HG03558 (cell line): ENCODE measurements at regions not wholly inside any gene's neighbourhood (a gene's known extent, or its start where the extent isn't known, plus 50 kb on each side); places are given as distances from the start of the nearest gene placed in this dataset.
"Not testable (repeated sequence)": the region's sequence is repeated elsewhere in the genome, so short reads cannot be mapped to it uniquely, and the experiment has no call there.

Experiments used
- ATAC-seq: cut with Tn5 transposase; IDR thresholded peaks from one replicate; pipeline ENCODE4 v1.9.1; 2021; ENCODE audit warnings: moderate number of reproducible peaks; ENCODE audit not compliant: unreplicated experiment; ENCODE audit errors: extremely low read depth

DNA sequence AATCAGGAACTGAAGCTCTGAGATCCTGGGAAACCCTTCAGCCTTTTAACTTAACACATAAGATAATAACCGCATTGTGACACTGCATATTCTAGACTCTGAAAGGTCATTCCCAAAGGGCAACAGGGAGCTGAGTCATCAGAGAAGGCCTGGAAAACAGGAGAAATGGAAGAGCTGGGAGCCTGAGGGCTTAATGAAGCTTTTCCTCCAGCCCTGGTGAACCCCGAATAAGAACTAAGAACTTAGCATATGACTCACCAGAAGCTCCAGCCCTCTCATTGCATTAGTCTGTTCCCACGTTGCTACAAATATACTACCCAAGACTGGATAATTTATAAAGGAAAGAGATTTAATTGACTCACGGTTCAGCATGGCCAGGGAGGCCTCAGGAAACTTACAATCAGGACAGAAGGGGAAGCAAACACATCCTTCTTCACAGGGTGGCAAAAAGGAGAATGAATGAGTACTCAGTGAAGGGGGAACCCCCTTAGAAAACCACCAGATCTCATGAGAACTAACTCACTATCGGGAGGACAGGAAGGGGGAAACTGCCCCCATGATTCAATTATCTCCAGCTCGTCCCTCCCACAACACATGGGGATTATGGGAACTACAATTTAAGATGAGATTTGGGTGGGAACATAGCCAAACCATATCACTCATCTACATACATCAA is 648.5 kb downstream of the TFAP2A start:
- no peak for ATAC-seq

DNA sequence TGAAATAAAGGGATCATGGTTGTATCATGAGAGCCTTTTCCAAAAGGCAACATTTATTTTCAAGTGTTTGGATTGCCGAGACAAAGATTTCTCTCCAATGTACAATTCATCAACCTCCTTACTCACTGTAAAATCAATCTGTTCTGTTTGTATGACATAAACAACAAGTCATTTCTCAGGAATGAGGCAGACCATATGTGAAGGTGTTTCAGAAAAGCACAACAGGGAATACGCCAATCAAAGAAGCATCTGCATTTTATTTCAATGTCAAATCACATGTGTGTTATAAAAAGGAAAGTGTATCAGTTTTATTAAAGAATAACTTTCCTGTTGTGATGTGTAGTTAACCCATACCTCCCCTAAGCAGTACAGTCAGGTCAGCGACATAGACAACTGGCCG is 653.7 kb downstream of the TFAP2A start:
- no peak for ATAC-seq

DNA sequence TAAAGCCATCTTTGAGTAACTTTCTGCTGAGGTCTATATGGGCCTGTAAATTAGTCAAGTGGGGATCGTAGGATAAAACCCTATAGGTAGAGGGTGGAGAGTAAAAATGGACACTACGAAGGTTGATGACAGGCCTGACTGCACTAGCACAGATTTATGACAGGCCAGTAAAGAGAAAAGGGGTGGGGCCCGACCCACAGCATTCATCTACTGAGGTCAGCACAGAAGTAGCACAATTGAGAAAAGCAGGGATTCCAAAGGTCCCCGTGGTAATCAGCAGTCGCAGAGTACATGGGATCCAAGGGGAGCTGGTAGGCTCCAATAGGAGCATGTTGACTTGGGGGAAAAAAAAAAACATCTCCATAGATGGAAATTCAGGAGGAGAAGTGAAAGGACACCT is 660.4 kb downstream of the TFAP2A start:
- no peak for ATAC-seq

DNA sequence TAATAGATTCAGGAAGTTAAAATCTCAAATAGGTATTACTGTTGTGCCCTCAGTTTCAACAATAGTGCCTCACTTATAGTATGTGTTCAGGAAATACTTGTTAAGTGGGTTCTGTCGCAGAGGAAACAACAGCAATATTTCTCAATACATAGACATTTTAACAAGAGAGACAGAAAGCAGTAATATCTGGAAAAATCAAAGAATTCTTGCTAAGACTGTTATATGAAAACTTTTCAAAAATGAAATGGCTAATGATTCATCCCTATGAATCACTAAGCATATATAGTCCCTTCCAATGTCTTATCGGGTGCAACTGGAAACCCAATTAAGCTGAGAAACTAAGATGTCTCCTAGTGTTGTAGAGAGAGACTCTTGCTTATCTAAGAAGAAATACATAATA is 668.9 kb downstream of the TFAP2A start:
- no peak for ATAC-seq

DNA sequence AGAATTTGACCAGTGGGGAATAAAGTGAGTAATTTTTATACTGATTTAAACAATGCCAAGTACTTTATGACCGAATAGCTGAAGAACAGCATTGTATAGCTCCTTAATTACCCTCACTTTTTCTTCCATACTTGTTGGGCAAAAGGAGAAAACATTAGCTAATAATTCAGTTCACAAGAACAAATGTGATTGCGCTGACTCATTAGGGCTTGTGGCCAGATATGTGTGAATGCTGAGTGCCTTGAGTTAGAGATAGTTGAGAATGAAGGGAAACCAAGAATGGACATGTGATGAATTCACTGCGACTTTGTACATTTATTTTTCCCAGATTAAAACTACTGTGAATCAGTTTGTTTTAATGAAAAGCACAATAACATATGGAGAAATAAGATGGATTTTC is 669.4 kb downstream of the TFAP2A start:
- no peak for ATAC-seq

DNA sequence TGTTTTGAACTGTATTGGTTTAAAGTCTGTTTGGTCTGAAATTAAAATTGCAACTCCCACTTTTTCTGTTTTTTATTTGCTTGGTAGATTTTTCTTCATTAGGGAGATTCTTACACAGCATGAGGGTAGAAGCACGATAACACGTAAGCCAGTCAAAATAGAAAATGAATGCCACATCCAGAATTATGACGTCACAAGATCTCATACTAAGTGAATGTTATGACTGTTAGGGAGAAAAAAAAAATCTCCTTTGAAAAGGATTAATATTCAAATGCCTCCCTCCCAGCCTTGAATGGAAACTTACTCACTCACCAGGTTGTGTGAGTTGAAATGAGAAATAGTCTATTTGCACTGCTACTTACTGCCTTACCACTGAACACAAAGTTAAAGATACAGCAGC is 670.8 kb downstream of the TFAP2A start:
- ATAC-seq, result no peak

DNA sequence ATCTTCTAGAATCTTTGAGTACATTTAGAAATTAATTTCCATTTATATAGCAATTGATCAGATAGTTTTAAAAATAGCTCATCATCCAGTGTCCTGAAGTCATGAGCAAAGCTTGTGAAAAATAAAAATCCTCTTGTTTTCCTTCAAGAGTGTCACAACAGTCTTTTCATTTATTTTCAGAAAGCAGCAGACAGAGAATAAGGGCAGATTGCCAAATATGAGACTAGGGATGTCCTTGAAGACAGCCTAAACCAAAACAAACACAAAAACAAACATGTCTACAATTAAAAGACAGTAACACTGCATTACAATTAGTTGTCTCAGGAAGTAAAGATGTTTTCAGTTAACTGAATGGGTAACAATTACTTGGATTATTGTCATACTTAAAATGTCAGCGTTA is 682.8 kb downstream of the TFAP2A start:
- ATAC-seq, result no peak

DNA sequence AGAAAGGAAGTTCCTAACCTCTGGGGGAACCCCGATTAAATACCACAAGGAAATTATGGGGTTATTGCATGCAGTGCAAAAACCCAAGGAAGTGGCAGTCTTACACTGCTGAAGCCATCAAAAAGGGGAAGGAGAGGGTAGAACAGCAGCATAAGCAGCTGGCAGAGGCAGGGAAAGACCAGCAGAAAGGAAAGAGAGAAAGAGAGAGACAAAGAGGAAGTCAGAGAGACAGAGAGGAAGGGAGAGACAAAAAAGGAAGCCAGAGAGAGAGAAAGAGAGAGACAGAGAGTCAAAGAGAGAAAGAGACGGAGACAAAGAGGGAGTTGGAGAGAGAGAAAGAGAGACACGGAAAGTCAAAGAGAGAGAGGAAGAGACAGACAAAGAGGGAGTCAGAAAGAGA is 689.1 kb downstream of the TFAP2A start:
- not testable (repeated sequence) for ATAC-seq

DNA sequence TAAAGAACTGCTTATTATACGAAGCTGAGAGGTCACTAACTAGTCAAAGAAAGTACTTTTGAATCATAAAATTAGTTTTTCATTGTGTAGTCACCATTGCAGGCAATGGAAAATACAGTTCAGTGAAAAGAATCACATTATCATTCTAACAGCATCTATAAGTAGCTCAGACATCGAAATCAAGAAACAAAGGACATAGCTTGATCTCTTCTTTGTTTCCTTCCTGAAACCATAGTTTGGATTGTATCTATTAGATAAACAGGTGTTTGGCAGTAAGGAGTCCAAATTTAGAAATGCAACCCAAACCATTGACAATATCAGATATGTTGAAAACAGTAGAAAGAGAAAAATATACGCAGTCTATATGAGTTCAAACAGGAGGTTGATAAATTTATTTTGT is 697.3 kb downstream of the TFAP2A start:
- ATAC-seq, result no peak

DNA sequence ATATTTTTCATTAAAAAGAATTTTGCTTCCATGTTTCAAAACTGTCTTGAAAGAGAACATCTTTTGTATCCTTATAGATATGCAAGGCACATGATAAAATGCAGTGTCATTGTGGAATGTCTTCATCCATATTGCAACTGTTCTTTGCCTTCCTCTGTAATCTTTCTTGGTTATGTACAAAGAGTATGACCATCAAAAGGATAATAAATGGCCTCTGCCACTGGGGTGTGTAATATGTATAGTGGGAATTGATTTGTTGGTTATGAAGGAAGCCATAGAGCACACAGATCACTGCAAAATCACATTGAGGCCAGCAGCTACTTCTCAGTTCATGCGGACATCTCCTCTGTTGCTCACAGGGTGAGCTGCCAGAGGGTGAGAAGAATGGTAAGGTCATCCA is 703.5 kb downstream of the TFAP2A start:
- ATAC-seq, result no peak

DNA sequence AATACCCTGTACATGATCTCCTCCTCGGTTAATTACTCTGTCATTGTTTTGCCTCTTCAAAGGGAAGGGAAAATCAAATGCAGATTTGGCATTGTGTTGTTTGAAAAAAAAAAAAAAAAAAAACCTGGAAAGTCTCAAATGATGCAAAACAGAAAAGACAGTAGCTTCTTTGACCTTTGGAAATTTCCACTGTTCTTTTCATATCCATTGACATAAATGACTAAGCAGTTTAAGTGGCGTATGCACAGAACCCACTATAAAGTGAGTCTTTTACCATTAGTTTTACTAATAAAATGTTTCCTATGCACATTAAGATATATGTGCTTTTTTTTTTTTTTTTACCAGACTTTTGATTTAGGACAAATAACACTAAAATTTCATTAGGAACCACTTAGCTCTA is 704.3 kb downstream of the TFAP2A start:
- ATAC-seq, result no peak

DNA sequence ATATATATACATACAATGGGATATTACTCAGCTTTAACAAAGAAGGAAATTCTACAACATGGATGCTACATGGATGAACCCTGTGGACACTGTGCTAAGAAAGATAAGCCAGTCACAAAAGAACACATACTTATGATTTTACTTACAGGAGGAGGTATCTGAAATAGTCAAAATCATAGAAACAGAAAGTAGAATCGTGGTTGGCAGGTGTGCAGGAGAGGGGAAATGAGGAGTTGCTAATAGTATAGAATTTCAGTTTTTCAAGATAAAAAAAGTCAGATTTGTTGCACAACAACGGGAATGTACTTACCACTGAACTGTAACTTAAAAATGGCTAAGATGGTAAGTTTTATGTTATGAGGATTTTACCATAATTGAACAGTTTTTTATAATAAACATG is 706.3 kb downstream of the TFAP2A start:
- no peak for ATAC-seq

DNA sequence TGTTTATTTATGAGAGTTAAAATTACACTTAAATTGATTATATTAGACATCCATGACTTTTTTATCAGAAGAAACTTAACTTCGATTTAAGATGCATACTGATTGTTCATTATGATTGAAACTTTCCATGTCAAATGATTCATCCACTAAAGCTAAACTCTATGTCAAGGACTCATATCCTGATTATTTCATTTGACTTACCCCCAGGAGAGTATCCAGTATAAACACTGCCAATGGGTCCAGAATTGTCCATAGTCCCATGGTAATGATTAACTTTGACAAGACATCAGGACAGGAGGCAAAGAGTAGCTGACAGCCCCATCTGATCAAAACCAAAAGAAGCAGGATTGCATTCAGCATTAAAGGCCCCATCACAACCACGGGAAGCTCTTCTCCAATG is 709.9 kb downstream of the TFAP2A start:
- no peak for ATAC-seq

DNA sequence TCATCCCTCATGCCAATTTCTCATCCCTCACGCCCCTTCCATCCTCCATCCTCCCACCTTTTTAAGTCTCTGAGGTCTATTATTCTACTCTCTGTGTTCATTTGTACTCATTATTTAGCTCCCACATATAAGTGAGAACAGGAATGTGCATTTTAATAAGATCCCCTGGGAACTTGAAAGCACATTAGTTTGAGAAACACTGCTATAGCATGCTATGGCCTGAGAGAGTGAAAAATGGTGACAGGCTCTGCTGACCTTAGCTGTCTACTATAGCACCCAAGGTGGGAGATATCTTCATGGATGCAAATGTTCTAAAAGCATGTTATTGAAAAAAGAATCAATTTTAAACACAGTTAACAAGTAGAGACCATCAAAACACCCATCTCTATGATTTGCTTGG is 712.0 kb downstream of the TFAP2A start:
- ATAC-seq, result no peak

DNA sequence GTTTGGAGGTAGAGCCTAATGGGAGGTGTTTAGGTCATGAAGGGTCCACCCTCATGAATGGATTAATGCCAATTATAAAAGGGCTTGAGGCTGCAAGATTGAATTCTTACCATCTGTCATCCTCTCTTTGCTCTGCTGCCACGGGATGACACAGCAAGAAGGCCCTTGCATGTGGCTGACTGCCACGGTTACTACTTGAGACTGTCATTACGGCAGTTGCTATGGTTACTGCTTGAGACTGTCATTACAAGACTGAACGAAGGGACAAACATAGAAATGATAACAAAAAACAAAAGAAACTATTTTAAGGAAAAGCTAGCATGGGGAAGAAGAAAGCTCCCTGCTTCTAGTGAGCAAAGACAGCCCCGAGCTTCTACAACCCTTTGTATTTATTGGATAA is 715.0 kb downstream of the TFAP2A start:
- ATAC-seq, result no peak

DNA sequence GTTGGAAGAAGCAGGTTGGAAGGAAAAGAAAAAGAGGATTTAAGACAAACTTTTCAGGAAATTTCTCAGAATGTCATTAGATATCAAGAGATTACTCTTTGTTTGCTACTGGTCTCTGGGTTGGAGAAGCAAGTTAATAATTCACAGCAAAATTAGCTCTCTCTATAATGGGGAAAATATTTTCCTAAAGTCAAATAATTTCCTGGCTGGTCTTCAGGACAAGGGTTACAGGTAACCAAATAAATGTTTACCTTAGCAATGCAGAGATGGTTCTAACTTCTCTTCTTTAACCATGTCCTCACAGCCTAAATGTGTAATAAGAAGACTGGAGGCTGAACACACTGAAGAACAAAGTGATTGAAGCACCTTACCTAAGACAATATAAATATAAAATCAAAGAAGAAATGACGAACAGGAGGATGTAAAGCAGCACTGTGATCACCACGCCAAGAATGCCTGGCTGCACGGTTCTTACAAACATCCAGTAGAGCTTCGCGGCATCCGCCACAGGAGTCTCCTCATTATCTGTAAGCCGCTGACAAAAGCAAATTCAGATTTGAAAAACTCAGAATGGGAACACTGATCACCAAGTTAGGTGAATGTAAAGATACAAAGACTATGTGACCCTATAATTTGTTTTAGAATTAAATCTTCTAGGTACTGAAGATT is 717.5 kb downstream of the TFAP2A start:
- no peak for ATAC-seq

DNA sequence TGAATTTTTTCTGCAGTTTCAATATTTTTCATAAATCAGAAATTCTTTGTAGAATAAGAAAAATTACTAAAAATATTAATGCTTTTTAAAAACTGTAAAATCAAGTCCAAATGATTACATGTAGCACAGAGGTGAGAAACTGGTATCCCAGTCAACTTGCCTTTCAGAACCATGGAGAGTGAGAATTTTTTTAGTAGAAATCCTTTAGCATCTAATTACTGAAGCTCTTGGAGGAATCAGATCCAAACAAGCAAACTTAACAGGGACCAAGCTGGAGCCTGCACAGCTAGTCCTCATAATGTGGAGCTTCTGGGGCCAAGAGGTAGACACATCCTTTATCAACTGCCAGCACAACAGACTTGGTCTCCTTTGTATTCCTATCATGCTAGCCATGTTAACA is 724.5 kb downstream of the TFAP2A start:
- no peak for ATAC-seq

DNA sequence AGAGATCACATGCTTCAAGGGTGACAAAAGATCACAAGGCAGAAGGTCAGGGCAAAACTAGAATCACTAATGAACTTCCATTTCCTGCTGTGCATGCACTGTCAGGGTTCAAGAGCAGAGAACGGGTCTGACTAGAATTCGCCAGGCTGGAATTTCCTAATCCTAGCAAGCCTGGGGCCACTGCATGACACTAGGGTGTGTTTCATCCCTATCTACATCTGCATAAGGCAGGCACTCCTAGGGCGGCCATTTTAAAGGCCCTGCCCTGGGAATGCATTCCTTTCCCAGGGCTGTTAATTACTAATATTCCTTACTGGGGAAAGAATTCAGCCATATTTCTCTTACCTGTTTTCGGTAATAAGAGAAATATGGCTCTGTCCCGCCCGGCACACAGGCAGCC is 734.1 kb downstream of the TFAP2A start:
- ATAC-seq, result not testable (repeated sequence)

DNA sequence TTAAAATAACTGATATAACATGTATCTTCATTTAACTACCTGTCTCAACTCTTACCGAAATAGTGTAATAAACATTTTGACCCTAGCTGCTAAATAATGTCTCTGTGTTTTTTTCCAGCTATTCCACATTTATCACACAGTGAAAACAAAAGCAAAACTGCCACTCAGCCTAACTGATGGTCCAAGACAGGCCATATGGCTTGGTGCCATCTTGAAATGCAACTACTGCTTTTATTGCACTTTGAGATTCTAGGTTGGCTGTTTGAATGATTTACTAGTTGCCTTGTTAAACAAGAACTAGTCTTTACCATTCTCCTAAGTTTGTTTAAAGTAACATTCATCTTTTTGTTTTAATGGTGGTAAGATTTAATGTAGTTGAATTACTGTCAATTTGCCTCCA is 739.8 kb downstream of the TFAP2A start:
- ATAC-seq, result no peak

DNA sequence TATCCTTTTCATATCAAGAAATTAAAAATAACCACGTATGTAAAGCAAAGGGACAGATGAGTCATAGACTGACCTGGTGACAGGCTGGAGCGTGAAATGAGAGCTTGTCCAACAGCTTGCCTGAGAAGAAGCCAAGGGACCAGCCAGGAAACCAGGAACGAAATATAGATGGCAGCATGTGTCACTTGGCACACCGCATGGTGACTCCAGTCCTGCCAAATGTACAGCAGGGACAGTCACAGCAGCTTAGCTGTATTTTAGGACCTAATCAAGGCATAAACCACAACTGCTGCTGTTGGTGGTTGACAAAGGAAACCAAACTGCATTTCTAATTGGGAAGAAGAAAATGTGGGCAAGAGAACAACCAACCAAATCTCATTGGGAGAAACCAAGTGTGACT is 755.0 kb downstream of the TFAP2A start:
- no peak for ATAC-seq

DNA sequence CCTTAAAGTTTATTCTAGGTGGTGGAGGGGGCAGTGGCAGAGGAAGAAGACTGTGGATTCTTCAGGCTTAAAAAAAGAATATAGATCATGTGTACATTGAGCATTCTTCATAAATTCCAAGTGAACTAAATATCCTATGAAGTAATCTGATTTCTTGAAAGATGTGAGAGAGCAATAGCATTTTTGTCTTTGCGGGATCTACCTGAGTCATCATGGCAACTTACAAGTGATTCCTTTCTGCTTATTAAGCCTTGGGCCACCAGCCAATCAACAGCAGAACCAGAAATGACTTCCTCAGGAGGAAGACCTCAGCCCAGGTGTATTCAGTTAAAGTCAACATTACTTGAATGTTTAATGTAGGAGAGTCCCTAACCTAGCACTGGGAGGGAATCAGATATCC is 756.9 kb downstream of the TFAP2A start:
- no peak for ATAC-seq

DNA sequence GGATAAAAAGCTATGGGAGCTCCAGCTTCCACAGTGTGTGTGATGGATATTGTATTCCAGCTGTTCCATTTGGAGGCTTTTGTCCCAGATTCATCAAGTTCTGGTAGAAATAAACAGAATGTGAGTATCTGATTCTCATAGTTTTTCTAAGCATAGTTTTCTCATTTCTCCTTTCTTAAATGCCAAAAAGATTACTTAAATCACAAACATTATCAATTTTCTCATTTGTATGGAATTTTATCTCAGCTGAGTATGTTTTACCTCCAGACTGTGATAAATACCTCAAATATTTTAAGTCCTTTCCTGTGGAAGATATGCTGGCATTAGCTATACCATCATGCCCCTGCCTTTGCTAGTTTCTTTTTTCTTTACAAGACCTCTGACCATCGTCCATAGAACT is 767.3 kb downstream of the TFAP2A start:
- no peak for ATAC-seq
